ENCODE measurements at regions not wholly inside any gene's neighbourhood (a gene's known extent, or its start where the extent isn't known, plus 50 kb on each side); places are given as distances from the start of the nearest gene placed in this dataset.
"Not testable (repeated sequence)": the region's sequence is repeated elsewhere in the genome, so short reads cannot be mapped to it uniquely, and the experiment has no call there.

DNA sequence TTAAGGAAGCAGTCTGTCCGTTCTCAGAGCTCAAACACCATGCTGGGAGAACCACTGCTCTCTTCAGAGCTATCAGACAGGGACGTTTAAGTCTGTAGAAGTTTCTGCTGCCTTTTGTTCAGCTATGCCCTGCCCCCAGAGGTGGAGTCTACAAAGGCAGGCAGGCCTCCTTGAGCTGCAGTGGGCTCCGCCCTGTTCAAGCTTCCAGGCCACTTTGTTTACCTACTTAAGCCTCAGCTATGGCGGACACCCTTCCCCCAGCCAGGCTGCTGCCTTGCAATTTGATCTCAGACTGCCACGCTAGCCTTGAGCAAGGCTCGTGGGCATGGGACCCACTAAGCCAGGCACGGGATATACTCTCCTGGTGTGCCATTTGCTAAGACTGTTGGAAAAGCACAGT is 180.7 kb upstream of the TMEM196 start:
- TF ChIP-seq, protein P1, sequence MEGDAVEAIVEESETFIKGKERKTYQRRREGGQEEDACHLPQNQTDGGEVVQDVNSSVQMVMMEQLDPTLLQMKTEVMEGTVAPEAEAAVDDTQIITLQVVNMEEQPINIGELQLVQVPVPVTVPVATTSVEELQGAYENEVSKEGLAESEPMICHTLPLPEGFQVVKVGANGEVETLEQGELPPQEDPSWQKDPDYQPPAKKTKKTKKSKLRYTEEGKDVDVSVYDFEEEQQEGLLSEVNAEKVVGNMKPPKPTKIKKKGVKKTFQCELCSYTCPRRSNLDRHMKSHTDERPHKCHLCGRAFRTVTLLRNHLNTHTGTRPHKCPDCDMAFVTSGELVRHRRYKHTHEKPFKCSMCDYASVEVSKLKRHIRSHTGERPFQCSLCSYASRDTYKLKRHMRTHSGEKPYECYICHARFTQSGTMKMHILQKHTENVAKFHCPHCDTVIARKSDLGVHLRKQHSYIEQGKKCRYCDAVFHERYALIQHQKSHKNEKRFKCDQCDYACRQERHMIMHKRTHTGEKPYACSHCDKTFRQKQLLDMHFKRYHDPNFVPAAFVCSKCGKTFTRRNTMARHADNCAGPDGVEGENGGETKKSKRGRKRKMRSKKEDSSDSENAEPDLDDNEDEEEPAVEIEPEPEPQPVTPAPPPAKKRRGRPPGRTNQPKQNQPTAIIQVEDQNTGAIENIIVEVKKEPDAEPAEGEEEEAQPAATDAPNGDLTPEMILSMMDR (IDR thresholded peaks at IDR 0.05; ENCODE audit: insufficient read depth, low read depth, low read length) = not testable (repeated sequence)
- not testable (repeated sequence) for TF ChIP-seq EZH2 (IDR thresholded peaks at IDR 0.05; ENCODE audit: insufficient read depth, low read length)

Data from astrocyte (in vitro differentiated cells and primary cell).